SK-N-SH (cell line): ENCODE measurements at regions not wholly inside any gene's neighbourhood (a gene's known extent, or its start where the extent isn't known, plus 50 kb on each side); places are given as distances from the start of the nearest gene placed in this dataset.

Experiments
- CTCF ChIA-PET: fragments of 300-600, 350-600 bp; formaldehyde crosslinking; extraction: SDS; loops from one replicate; lab custom pipeline; 2021; lab: Yijun Ruan, JAX
- POLR2A ChIA-PET: fragments of 350-600 bp; sonication (Branson Sonifier 250); formaldehyde crosslinking; extraction: SDS; loops from one replicate; lab custom pipeline; 2020; ENCODE audit warnings: antibody characterized with exemption, inconsistent platforms; lab: Yijun Ruan, JAX
- DNase-seq: peaks from one replicate; pipeline ENCODE4 v3.0.0; 2012
- H2AFZ ChIP-seq: fragments of 200-600 bp; sonication (generic); 2 replicates; pipeline ENCODE4 v1.8.1; 2016; ENCODE audit warnings: antibody characterized with exemption, mild to moderate bottlenecking, low read depth
- H3F3A ChIP-seq: fragments of 200-600 bp; sonication (generic); replicated peaks from 2 replicates; pipeline ENCODE3; 2016; ENCODE audit warnings: antibody characterized with exemption, mild to moderate bottlenecking; ENCODE audit not compliant: insufficient read depth
- H3K27ac ChIP-seq, 2 experiments: fragments of 200-500 bp in 1 of 2; fragments of 200-600 bp in 1 of 2; sonication (Bioruptor generic) in 1 of 2; sonication (generic), shearing (Covaris generic) in 1 of 2; 2 replicates each; pipeline versions ENCODE4 v1.5.1 to v1.6.1; 2014 to 2016; ENCODE audit warnings: low read depth in 2 of 2, inconsistent platforms in 1 of 2, low read length in 1 of 2, mild to moderate bottlenecking in 1 of 2, mixed read lengths in 1 of 2
- H3K27me3 ChIP-seq: fragments of 200-600 bp; sonication (generic), shearing (Covaris generic); 2 replicates; pipeline ENCODE4 v1.6.1; 2016; ENCODE audit warnings: mixed run types; ENCODE audit not compliant: insufficient read depth
- H3K36me3 ChIP-seq, 2 experiments: fragments of 200-500 bp in 1 of 2; fragments of 200-600 bp in 1 of 2; sonication (Bioruptor generic) in 1 of 2; sonication (generic) in 1 of 2; replicated peaks in 1 of 2; 2 replicates each; pipeline versions ENCODE3 to v1.5.1; 2014 to 2016; ENCODE audit warnings: low read length in 1 of 2, mild to moderate bottlenecking in 1 of 2; ENCODE audit not compliant: insufficient read depth in 2 of 2, control insufficient read depth in 1 of 2
- H3K4me1 ChIP-seq, 2 experiments: fragments of 200-500 bp in 1 of 2; fragments of 200-600 bp in 1 of 2; sonication (Bioruptor generic) in 1 of 2; sonication (generic), shearing (Covaris generic) in 1 of 2; 2 replicates each; pipeline versions ENCODE4 v1.5.1 to v1.6.1; 2014 to 2016; ENCODE audit warnings: low read depth in 1 of 2, low read length in 1 of 2, mixed run types in 1 of 2; ENCODE audit not compliant: insufficient read depth in 2 of 2, control insufficient read depth in 1 of 2
- H3K4me2 ChIP-seq: fragments of 200-600 bp; sonication (generic), shearing (Covaris generic); 2 replicates; pipeline ENCODE4 v1.6.1; 2017; ENCODE audit warnings: mixed run types
- H3K4me3 ChIP-seq, 2 experiments: fragments of 200-500 bp in 1 of 2; fragments of 200-600 bp in 1 of 2; sonication (Bioruptor generic) in 1 of 2; sonication (generic), shearing (Covaris generic) in 1 of 2; 2 replicates each; pipeline versions ENCODE4 v1.5.1 to v1.8.1; 2014 to 2016; ENCODE audit warnings: low read depth in 2 of 2, inconsistent platforms in 1 of 2, low read length in 1 of 2, mild to moderate bottlenecking in 1 of 2, mixed read lengths in 1 of 2, moderate library complexity in 1 of 2
- H3K79me2 ChIP-seq: fragments of 200-600 bp; sonication (generic); 2 replicates; pipeline ENCODE4 v1.8.1; 2017; ENCODE audit warnings: mild to moderate bottlenecking; ENCODE audit not compliant: insufficient read depth
- H3K9ac ChIP-seq: fragments of 200-600 bp; sonication (generic); 2 replicates; pipeline ENCODE4 v1.6.1; 2017; ENCODE audit warnings: mixed run types
- H3K9me2 ChIP-seq: fragments of 200-600 bp; sonication (generic); 2 replicates; pipeline ENCODE4 v1.6.1; 2017; ENCODE audit warnings: mixed run types
- H3K9me3 ChIP-seq: fragments of 200-600 bp; sonication (generic); 2 replicates; pipeline ENCODE4 v1.6.1; 2017; ENCODE audit warnings: mixed run types, mild to moderate bottlenecking, moderate library complexity
- H4K20me1 ChIP-seq: fragments of 200-600 bp; sonication (generic); 2 replicates; pipeline ENCODE4 v1.6.1; 2017; ENCODE audit warnings: mild to moderate bottlenecking, mixed run types; ENCODE audit not compliant: insufficient read depth
- CHD2 ChIP-seq: fragments of 150-350 bp; IDR thresholded peaks from 2 replicates; pipeline ENCODE4 v1.6.1; 2018; ENCODE audit warnings: low read length; ENCODE audit not compliant: partially characterized antibody
- ELF1 ChIP-seq: IDR thresholded peaks from 2 replicates; pipeline ENCODE4 v1.4.0; 2012
- EP300 ChIP-seq, 2 experiments: IDR thresholded peaks; 2 replicates each; pipeline versions ENCODE4 v1.4.0 to v1.6.1; 2012; ENCODE audit warnings: borderline replicate concordance in 1 of 2, low read depth in 1 of 2, low read length in 1 of 2
- EZH2phosphoT487 ChIP-seq: fragments of 200-600 bp; sonication (generic); IDR thresholded peaks from 2 replicates; pipeline ENCODE4 v1.6.1; 2017; ENCODE audit warnings: low read depth, mixed run types, mild to moderate bottlenecking, antibody characterized with exemption, moderate library complexity, borderline replicate concordance
- IRF3 ChIP-seq: fragments of 150-350 bp; IDR thresholded peaks from 2 replicates; pipeline ENCODE4 v1.6.1; 2016; ENCODE audit warnings: mild to moderate bottlenecking, low read depth, low read length
- MAX ChIP-seq: IDR thresholded peaks from 2 replicates; pipeline ENCODE4 v1.4.0; 2012; ENCODE audit warnings: low read depth
- MEF2A ChIP-seq: IDR thresholded peaks from 2 replicates; pipeline ENCODE4 v1.4.0; 2012; ENCODE audit warnings: low read depth, borderline replicate concordance
- MXI1 ChIP-seq: IDR thresholded peaks from 2 replicates; pipeline ENCODE4 v1.6.1; 2012; ENCODE audit warnings: mild to moderate bottlenecking, low read depth, low read length, improper control_type of control experiment
- NFIC ChIP-seq: IDR thresholded peaks from 2 replicates; pipeline ENCODE4 v1.4.0; 2012; ENCODE audit warnings: borderline replicate concordance
- NRF1 ChIP-seq: IDR thresholded peaks from 2 replicates; pipeline ENCODE4 v1.6.1; 2012; ENCODE audit warnings: low read depth, mild to moderate bottlenecking, low read length
- POLR2AphosphoS5 ChIP-seq: IDR thresholded peaks from 2 replicates; pipeline ENCODE4 v1.6.1; 2012; ENCODE audit warnings: low read depth, low read length
- RAD21 ChIP-seq: IDR thresholded peaks from 2 replicates; pipeline ENCODE4 v1.6.1; 2012; ENCODE audit warnings: mild to moderate bottlenecking, low read length
- RFX5 ChIP-seq: IDR thresholded peaks from 2 replicates; pipeline ENCODE4 v1.6.1; 2012; ENCODE audit warnings: mild to moderate bottlenecking, improper control_type of control experiment, low read length
- TCF12 ChIP-seq: IDR thresholded peaks from 2 replicates; pipeline ENCODE4 v1.4.0; 2012
- YY1 ChIP-seq: IDR thresholded peaks from 2 replicates; pipeline ENCODE4 v1.4.0; 2012; ENCODE audit warnings: low read depth, mild to moderate bottlenecking
- ZBTB33 ChIP-seq: IDR thresholded peaks from 2 replicates; pipeline ENCODE4 v1.4.0; 2012; ENCODE audit warnings: low read depth, borderline replicate concordance
- WGBS: methylation state at CpG from one replicate; pipeline ENCODE4 v1.1.6; 2017; ENCODE audit warnings: low lambda C conversion rate; 5-methylcytosine and 5-hydroxymethylcytosine counted together

- ChIA-PET CTCF (no interaction called here), POLR2A (no interaction called here)
- no peaks in the 10 kb centered on the region for H4K20me1 ChIP-seq
- H3K4me1 ChIP-seq, result no peaks in the 10 kb centered on the region
- TF ChIP-seq IRF3, result no peak
- no peak for TF ChIP-seq EZH2phosphoT487
- TF ChIP-seq NRF1, result no peak
- TF ChIP-seq TCF12, result no peak
- TF ChIP-seq NFIC, result no peak
- no peak for TF ChIP-seq RAD21
- no peak for TF ChIP-seq ZBTB33
- TF ChIP-seq MAX, result no peak
- TF ChIP-seq MXI1, result no peak
- no peak overlapping the region for H2AFZ ChIP-seq
- H3K27me3 ChIP-seq, result no peaks in the 10 kb centered on the region
- no peak overlapping the region for H3K27ac ChIP-seq
- H3K9me3 ChIP-seq, result no peaks in the 10 kb centered on the region
- DNase-seq, result no peak
- H3K36me3 ChIP-seq, result no peaks in the 10 kb centered on the region
- no peak overlapping the region for H3K9ac ChIP-seq
- no peak overlapping the region for H3K4me3 ChIP-seq
- H3K4me2 ChIP-seq, result no peak overlapping the region
- H3F3A ChIP-seq, result no peaks in the 10 kb centered on the region
- H3K79me2 ChIP-seq, result no peaks in the 10 kb centered on the region
- H3K9me2 ChIP-seq, result no peaks in the 10 kb centered on the region
These were observed 460.7 kb upstream of the RGS18 start for GRCh38 chr1:191697556-191697955.

GRCh38 chr1:191698246-191698645, 460.0 kb upstream of the RGS18 start:
- H3K4me2 ChIP-seq, result no peak overlapping the region
- H3K79me2 ChIP-seq, result no peaks in the 10 kb centered on the region
- CTCF ChIA-PET, result no interaction called here
- H3K4me1 ChIP-seq, result no peaks in the 10 kb centered on the region
- no peaks in the 10 kb centered on the region for H3K9me2 ChIP-seq
- no peaks in the 10 kb centered on the region for H3K36me3 ChIP-seq
- POLR2A ChIA-PET, result no interaction called here
- TF ChIP-seq RAD21 (no peak), MEF2A (no peak), EP300 (IDR thresholded peaks at IDR 0.05; ENCODE audit: borderline replicate concordance in 1 of 2, low read depth in 1 of 2, low read length in 1 of 2) (no peak), POLR2AphosphoS5 (no peak), TCF12 (no peak), RFX5 (no peak), ELF1 (no peak), YY1 (no peak), EZH2phosphoT487 (no peak), MAX (no peak), CHD2 (no peak)
- no peak overlapping the region for H3K9ac ChIP-seq
- no peak overlapping the region for H3K4me3 ChIP-seq
- no peak overlapping the region for H2AFZ ChIP-seq
- 0% methylated on average over 1 of the region's 1 CpG for whole genome bisulfite sequencing
- H3K9me3 ChIP-seq, result no peaks in the 10 kb centered on the region
- no peaks in the 10 kb centered on the region for H4K20me1 ChIP-seq
- H3K27ac ChIP-seq, result no peak overlapping the region
- H3K27me3 ChIP-seq, result no peaks in the 10 kb centered on the region
- no peaks in the 10 kb centered on the region for H3F3A ChIP-seq
- no peak for DNase-seq
